HuH-7.5 (cell line): ENCODE measurements at regions not wholly inside any gene's neighbourhood (a gene's known extent, or its start where the extent isn't known, plus 50 kb on each side); places are given as distances from the start of the nearest gene placed in this dataset.
"Not testable (repeated sequence)": the region's sequence is repeated elsewhere in the genome, so short reads cannot be mapped to it uniquely, and the experiment has no call there.

Experiments
- DNase-seq: peaks from one replicate; pipeline ENCODE4 v3.0.0; 2011; ENCODE audit warnings: low spot score

GRCh38 chr1:29624320-29625083, 388.2 kb downstream of the PTPRU start:
- DNase-seq = no peak

- DNase-seq = no peak
Observed at GRCh38 chr1:29623501-29623900, 387.2 kb downstream of the PTPRU start.

GRCh38 chr1:29621826-29622435, 385.6 kb downstream of the PTPRU start:
- DNase-seq = no peak

GRCh38 chr1:29620631-29621030, 384.3 kb downstream of the PTPRU start:
- no peak for DNase-seq

GRCh38 chr1:29607236-29607635, 370.9 kb downstream of the PTPRU start:
- DNase-seq = no peak

- not testable (repeated sequence) for DNase-seq
Observed at GRCh38 chr1:29604796-29605195, 368.5 kb downstream of the PTPRU start.

- DNase-seq = no peak
Observed at GRCh38 chr1:29603622-29604021, 367.3 kb downstream of the PTPRU start.

- no peak for DNase-seq
Observed at GRCh38 chr1:29602203-29602602, 365.9 kb downstream of the PTPRU start.

- DNase-seq = no peak
Observed at GRCh38 chr1:29601021-29601420, 364.7 kb downstream of the PTPRU start.

GRCh38 chr1:29599826-29600225, 363.5 kb downstream of the PTPRU start:
- DNase-seq = no peak

- DNase-seq = no peak
Observed at GRCh38 chr1:29599071-29599470, 362.7 kb downstream of the PTPRU start.

- DNase-seq = no peak
Observed at GRCh38 chr1:29597861-29598260, 361.5 kb downstream of the PTPRU start.

GRCh38 chr1:29593601-29594382, 357.5 kb downstream of the PTPRU start:
- no peak for DNase-seq

GRCh38 chr1:29592731-29593130, 356.4 kb downstream of the PTPRU start:
- DNase-seq = no peak

GRCh38 chr1:29592261-29592615, 355.9 kb downstream of the PTPRU start:
- no peak for DNase-seq

GRCh38 chr1:29591601-29592260, 355.4 kb downstream of the PTPRU start:
- no peak for DNase-seq

- no peak for DNase-seq
Observed at GRCh38 chr1:29590583-29591565, 354.6 kb downstream of the PTPRU start.

- DNase-seq = not testable (repeated sequence)
Observed at GRCh38 chr1:29589716-29590115, 353.4 kb downstream of the PTPRU start.

GRCh38 chr1:29586991-29587745, 350.8 kb downstream of the PTPRU start:
- no peak for DNase-seq

GRCh38 chr1:29586215-29586614, 349.9 kb downstream of the PTPRU start:
- no peak for DNase-seq

- no peak for DNase-seq
Observed at GRCh38 chr1:29585656-29586055, 349.3 kb downstream of the PTPRU start.
